Suprapubic skin (tissue), 4 donors: ENCODE measurements at regions not wholly inside any gene's neighbourhood (a gene's known extent, or its start where the extent isn't known, plus 50 kb on each side); places are given as distances from the start of the nearest gene placed in this dataset.

ENCODE experiments used
- CTCF ChIP-seq, 2 donors: fragments of 200-600 bp in 1 of 2; fragments of 450-650 bp in 1 of 2; sonication (generic) in 1 of 2; IDR thresholded peaks; one replicate each; pipeline ENCODE4 v1.5.1; 2016 to 2019; ENCODE audit warnings: antibody characterized with exemption in 2 of 2, mild to moderate bottlenecking in 1 of 2, moderate library complexity in 1 of 2
- EP300 ChIP-seq: sonication (generic); formaldehyde crosslinking; IDR thresholded peaks from one replicate; pipeline ENCODE4 v1.6.1; 2017; ENCODE audit warnings: antibody characterized with exemption
- POLR2A ChIP-seq, 2 donors: fragments of 450-650 bp; IDR thresholded peaks; one replicate each; pipeline ENCODE4 v1.6.1; 2017; ENCODE audit warnings: antibody characterized with exemption in 2 of 2, mild to moderate bottlenecking in 2 of 2, moderate library complexity in 2 of 2
- POLR2AphosphoS5 ChIP-seq, 3 donors: sonication (generic); formaldehyde crosslinking; IDR thresholded peaks; one replicate each; pipeline ENCODE4 v1.6.1; 2017; ENCODE audit warnings: antibody characterized with exemption in 3 of 3

- TF ChIP-seq CTCF (IDR thresholded peaks at IDR 0.05) (no peak), POLR2A (IDR thresholded peaks at IDR 0.05) (no peak), POLR2AphosphoS5 (IDR thresholded peaks at IDR 0.05) (no peak), EP300 (no peak)
Measured at GRCh38 chr7:153454306-153454705, 597.9 kb upstream of the DPP6 start.
